GM12872 (cell line): ENCODE measurements at regions not wholly inside any gene's neighbourhood (a gene's known extent, or its start where the extent isn't known, plus 50 kb on each side); places are given as distances from the start of the nearest gene placed in this dataset.

ENCODE experiments used
- TF ChIP-seq, protein P1 (sequence below): IDR thresholded peaks from 3 replicates; pipeline ENCODE4 v1.5.1; 2011; ENCODE audit warnings: low read depth, mild to moderate bottlenecking, low read length, moderate library complexity; ENCODE audit not compliant: insufficient read depth

DNA sequence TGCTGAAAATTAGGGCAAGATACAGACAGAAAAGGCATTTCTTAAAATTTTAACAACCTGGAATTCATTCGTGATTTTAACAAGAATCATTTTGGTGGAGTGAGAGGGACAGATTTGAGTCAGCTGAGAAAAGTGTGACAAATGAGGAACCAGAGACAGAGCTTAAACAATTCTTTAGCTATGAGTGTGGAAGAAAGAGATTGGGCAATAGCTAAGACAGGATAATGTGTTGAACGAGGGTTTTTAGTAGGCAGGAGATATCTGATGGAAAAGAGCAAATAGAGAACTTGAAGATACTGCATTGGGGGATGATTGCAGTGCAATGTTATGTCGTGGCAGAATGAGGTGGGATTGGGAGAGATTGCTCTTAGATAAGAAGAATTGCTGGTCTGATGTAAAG, 164.2 kb upstream of the SPRY1 start:
- TF ChIP-seq, protein P1, sequence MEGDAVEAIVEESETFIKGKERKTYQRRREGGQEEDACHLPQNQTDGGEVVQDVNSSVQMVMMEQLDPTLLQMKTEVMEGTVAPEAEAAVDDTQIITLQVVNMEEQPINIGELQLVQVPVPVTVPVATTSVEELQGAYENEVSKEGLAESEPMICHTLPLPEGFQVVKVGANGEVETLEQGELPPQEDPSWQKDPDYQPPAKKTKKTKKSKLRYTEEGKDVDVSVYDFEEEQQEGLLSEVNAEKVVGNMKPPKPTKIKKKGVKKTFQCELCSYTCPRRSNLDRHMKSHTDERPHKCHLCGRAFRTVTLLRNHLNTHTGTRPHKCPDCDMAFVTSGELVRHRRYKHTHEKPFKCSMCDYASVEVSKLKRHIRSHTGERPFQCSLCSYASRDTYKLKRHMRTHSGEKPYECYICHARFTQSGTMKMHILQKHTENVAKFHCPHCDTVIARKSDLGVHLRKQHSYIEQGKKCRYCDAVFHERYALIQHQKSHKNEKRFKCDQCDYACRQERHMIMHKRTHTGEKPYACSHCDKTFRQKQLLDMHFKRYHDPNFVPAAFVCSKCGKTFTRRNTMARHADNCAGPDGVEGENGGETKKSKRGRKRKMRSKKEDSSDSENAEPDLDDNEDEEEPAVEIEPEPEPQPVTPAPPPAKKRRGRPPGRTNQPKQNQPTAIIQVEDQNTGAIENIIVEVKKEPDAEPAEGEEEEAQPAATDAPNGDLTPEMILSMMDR = no peak

DNA sequence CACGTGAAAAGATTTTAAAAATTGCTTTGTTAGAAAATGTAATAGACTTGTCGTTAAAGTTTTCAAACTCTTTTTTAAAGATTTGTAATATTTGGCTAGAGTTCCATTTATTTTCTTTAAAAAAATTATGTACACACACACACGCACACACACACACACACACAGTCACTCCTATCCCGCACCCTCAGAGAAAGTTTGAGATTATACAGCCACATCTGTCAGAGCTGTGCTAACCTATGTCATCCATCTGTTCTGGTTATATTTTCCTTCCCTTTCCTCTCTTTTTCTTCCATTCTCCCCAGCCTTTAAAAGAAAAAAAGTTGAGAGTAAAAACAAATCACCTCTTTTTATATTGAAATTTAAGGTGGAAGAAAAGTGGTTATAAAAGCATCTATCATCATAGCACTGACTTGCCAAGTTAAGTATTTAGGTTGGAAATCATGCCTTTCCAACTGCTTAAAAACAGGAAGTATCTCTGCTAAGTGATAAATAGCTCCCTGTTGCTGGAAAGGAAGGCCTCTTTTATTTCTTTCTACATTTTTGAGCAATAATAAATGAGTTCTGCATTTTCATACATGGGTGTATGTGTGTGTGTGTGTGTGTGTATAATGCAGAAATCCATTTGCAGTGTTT, 163.3 kb upstream of the SPRY1 start:
- TF ChIP-seq, protein P1 = no peak

DNA sequence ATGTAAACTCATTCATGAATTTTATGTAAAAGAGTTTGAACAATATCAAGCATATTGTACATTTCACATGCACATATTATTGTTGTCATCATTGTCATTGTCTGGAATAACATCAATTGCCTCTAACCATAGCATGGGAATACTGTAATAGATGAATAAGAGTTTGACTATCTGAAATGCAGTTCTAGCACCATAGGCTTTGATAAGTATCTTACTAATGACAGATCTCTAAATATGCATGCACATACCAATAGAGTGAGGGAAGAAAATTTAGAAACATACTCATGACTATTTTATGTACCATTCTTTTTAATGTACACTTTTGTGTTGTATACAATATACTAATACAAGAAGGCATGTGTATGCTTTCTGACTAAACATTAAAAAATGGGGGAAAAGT, 161.6 kb upstream of the SPRY1 start:
- TF ChIP-seq, protein P1 = no peak

DNA sequence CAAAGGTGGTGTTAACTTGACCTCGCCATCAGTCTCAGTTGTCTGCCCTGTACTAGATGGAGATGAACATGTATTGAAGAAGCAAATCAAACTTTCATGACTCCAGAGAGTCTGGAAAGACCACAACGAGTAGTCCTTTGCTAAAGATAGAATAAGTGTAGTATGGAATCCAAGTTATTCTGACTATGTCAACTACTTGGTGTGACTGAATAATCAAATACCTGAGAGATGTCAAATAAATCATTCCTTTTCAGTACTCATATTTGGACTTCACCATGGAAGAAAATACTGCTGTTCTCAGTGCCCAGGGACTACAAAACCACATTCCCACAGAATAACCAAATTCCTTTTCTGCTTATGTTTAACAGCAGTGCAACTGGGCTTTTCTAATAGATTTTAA, 161.2 kb upstream of the SPRY1 start:
- TF ChIP-seq, protein P1 = no peak

DNA sequence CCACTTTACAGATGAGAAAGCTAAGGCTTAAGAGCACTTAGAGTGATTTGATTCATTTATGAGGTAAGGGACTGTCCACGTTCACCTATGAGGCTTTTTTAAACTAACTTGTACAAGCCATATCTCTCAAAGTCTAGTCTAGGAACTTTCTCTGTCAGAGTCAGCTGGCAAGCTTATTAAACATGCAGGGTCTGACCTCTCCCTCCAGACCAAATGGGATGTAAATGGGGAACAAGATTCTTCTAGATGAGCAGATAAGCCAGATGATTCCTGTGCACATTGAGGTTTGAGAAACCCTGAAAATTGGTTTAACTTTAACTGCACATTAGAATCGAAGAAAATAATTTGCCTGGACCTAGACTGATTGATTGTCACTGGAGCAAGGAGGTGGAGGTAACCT, 160.0 kb upstream of the SPRY1 start:
- TF ChIP-seq, protein P1 = no peak

DNA sequence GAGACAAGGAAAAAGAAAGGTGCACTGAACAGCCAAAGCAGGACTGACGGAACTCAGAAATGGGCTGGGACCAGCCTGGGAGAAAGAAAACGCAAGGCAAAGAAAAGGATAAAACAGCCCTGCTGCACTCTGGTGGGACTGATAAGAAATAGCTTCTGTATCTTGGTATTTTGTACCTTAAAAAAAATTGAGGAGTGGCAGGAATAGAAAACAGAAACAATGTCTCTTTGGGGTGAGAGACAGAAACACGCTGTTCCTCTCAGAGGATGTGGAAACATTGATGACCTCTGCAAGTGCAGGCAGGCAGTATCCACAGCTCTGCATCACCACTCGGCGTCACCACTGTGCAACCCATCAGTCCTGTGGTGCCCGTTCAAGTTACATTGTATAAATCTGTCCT, 152.5 kb upstream of the SPRY1 start:
- TF ChIP-seq, protein P1 = 0 out of 3 replicates have a peak, but pooled peaks have one; percentile 20

DNA sequence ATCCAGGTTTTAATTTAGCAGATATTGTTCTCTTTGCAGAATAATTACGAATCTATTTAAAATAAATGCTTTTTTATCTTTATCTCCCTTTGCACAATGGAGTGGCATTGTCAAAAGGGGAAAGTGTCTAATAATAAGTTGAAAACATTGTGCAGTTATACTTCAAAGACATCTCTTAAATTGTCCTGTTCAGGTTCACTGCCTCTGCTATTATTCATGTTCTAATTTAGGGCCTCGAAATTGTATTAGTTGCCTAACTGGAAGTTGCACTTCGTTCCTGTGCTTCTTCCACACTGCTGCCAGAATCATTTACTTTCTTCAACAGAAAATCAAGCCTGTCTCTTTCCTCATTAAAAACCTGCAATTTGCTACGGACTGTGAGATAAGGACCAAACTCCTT, 150.5 kb upstream of the SPRY1 start:
- TF ChIP-seq, protein P1 = no peak

DNA sequence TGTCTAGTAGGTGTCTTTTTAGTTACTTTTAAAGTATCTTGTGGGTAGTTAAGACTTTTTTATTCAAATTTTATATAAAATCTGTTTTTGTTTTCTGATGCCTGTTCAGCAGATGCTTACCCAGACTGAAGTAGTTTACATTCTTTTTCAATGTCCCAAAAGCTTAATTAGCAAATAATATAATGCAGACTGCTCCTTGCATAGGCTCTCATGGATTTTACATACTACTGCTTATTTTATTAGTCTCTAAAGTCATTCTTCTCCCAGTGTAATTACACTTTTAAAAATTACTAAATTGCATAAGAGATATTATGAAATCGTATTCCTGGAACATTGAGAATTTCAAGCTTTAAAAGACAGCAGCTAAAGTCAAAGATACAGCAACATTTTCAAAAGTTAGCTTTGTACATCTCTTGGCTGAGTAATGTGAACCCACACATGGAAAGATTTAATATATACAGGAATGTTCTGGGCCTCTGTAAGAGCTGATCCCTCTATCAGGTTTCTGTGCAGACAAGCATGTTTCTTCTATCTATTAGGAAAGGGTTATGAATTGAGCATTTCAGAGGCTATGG, 148.4 kb upstream of the SPRY1 start:
- TF ChIP-seq, protein P1 = no peak
